HTR-8/SVneo (cell line): ENCODE measurements at regions not wholly inside any gene's neighbourhood (a gene's known extent, or its start where the extent isn't known, plus 50 kb on each side); places are given as distances from the start of the nearest gene placed in this dataset.
"Not testable (repeated sequence)": the region's sequence is repeated elsewhere in the genome, so short reads cannot be mapped to it uniquely, and the experiment has no call there.

Experiments used
- DNase-seq: peaks from one replicate; pipeline ENCODE4 v3.0.0; 2011; ENCODE audit warnings: low spot score, mixed read lengths; ENCODE audit not compliant: insufficient read length
- FAIRE-seq: peaks from 2 replicates; lab custom pipeline; 2011; peaks lifted over from hg19 to GRCh38; lab: Jason Lieb, UNC

- no peak for DNase-seq
- FAIRE-seq = no peak
Observed at GRCh38 chr16:60731329-60732050, 1304.7 kb downstream of the CDH8 start.

- DNase-seq (no peak), FAIRE-seq (no peak)
Observed at GRCh38 chr16:60729051-60729450, 1307.2 kb downstream of the CDH8 start.

GRCh38 chr16:60727851-60728250, 1308.4 kb downstream of the CDH8 start:
- DNase-seq (no peak), FAIRE-seq (no peak)

- FAIRE-seq = no peak
- DNase-seq = no peak
Observed at GRCh38 chr16:60720060-60720459, 1316.2 kb downstream of the CDH8 start.

- no peak for FAIRE-seq
- DNase-seq = no peak
Observed at GRCh38 chr16:60717808-60718207, 1318.4 kb downstream of the CDH8 start.

GRCh38 chr16:60712144-60712543, 1324.1 kb downstream of the CDH8 start:
- DNase-seq = no peak
- FAIRE-seq = no peak

- FAIRE-seq = no peak
- DNase-seq = no peak
Observed at GRCh38 chr16:60704726-60705125, 1331.5 kb downstream of the CDH8 start.

GRCh38 chr16:60703096-60703495, 1333.1 kb downstream of the CDH8 start:
- FAIRE-seq (no peak), DNase-seq (no peak)

- no peak for FAIRE-seq
- no peak for DNase-seq
Observed at GRCh38 chr16:60686824-60687223, 1349.4 kb downstream of the CDH8 start.

GRCh38 chr16:60684002-60684401, 1352.2 kb downstream of the CDH8 start:
- FAIRE-seq = no peak
- DNase-seq = no peak

GRCh38 chr16:60682219-60682618, 1354.0 kb downstream of the CDH8 start:
- no peak for FAIRE-seq
- DNase-seq = no peak

GRCh38 chr16:60681043-60681442, 1355.2 kb downstream of the CDH8 start:
- DNase-seq (no peak), FAIRE-seq (no peak)

GRCh38 chr16:60675022-60675421, 1361.2 kb downstream of the CDH8 start:
- FAIRE-seq (no peak), DNase-seq (no peak)

GRCh38 chr16:60674241-60674640, 1362.0 kb downstream of the CDH8 start:
- no peak for FAIRE-seq
- no peak for DNase-seq

- FAIRE-seq = no peak
- DNase-seq = no peak
Observed at GRCh38 chr16:60655514-60656153, 1380.6 kb downstream of the CDH8 start.

- DNase-seq (no peak), FAIRE-seq (no peak)
Observed at GRCh38 chr16:60651346-60651745, 1384.9 kb downstream of the CDH8 start.

GRCh38 chr16:60648290-60648689, 1387.9 kb downstream of the CDH8 start:
- FAIRE-seq (no peak), DNase-seq (no peak)

- FAIRE-seq, DNase-seq: not testable (repeated sequence)
Observed at GRCh38 chr16:60647388-60647787, 1388.8 kb downstream of the CDH8 start.

- DNase-seq (no peak), FAIRE-seq (no peak)
Observed at GRCh38 chr16:60646631-60647030, 1389.6 kb downstream of the CDH8 start.

GRCh38 chr16:60645541-60645940, 1390.7 kb downstream of the CDH8 start:
- FAIRE-seq (no peak), DNase-seq (no peak)

GRCh38 chr16:60642956-60643355, 1393.3 kb downstream of the CDH8 start:
- FAIRE-seq (no peak), DNase-seq (no peak)
